ENCODE measurements at regions not wholly inside any gene's neighbourhood (a gene's known extent, or its start where the extent isn't known, plus 50 kb on each side); places are given as distances from the start of the nearest gene placed in this dataset.

- TF ChIP-seq, protein P1, sequence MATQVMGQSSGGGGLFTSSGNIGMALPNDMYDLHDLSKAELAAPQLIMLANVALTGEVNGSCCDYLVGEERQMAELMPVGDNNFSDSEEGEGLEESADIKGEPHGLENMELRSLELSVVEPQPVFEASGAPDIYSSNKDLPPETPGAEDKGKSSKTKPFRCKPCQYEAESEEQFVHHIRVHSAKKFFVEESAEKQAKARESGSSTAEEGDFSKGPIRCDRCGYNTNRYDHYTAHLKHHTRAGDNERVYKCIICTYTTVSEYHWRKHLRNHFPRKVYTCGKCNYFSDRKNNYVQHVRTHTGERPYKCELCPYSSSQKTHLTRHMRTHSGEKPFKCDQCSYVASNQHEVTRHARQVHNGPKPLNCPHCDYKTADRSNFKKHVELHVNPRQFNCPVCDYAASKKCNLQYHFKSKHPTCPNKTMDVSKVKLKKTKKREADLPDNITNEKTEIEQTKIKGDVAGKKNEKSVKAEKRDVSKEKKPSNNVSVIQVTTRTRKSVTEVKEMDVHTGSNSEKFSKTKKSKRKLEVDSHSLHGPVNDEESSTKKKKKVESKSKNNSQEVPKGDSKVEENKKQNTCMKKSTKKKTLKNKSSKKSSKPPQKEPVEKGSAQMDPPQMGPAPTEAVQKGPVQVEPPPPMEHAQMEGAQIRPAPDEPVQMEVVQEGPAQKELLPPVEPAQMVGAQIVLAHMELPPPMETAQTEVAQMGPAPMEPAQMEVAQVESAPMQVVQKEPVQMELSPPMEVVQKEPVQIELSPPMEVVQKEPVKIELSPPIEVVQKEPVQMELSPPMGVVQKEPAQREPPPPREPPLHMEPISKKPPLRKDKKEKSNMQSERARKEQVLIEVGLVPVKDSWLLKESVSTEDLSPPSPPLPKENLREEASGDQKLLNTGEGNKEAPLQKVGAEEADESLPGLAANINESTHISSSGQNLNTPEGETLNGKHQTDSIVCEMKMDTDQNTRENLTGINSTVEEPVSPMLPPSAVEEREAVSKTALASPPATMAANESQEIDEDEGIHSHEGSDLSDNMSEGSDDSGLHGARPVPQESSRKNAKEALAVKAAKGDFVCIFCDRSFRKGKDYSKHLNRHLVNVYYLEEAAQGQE (IDR thresholded peaks at IDR 0.05): no peak
- TF ChIP-seq RAD21 (IDR thresholded peaks at IDR 0.05): no peak
These were observed 238.1 kb upstream of the HSFY2 start for GRCh38 chrY:19011605-19012090.

Data from liver (tissue), 2 donors.